Fibroblast of mammary gland (primary cell): ENCODE measurements at regions not wholly inside any gene's neighbourhood (a gene's known extent, or its start where the extent isn't known, plus 50 kb on each side); places are given as distances from the start of the nearest gene placed in this dataset.
"Not testable (repeated sequence)": the region's sequence is repeated elsewhere in the genome, so short reads cannot be mapped to it uniquely, and the experiment has no call there.

ENCODE experiments used
- DNase-seq: peaks from one replicate; pipeline ENCODE4 v3.0.0-alpha.2; 2010; ENCODE audit warnings: low read depth
- H3K4me3 ChIP-seq: 2 replicates; pipeline ENCODE4 v1.5.1; 2011; ENCODE audit warnings: low read depth, mild to moderate bottlenecking, low read length, moderate library complexity; ENCODE audit not compliant: control insufficient read depth
- TF ChIP-seq, protein P1 (sequence below): conservative IDR thresholded peaks from 2 replicates; pipeline ENCODE4 v1.5.1; 2011; ENCODE audit warnings: low read depth, low read length, inconsistent platforms; ENCODE audit not compliant: control insufficient read depth, insufficient read depth

DNA sequence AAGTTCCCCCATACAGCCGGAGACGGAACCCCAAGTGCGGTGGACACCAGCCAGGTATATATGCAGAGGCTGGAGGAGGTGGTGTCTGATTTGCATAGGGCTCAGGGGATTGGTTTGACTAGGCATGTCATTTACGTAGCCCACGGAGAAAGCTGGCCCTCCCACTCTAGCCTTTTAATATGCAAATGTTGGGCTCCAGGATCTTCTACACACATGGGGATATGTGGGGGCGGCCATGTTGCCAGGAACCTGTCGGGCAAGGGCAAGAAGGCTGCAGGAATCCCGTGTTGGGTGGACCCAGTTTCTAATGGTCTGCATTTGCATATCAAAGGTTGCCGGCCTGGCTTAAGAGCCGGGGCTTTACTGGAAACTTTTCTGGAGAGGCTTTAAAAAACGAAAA lies 57.4 kb downstream of the FTHL17 start:
- DNase-seq, H3K4me3 ChIP-seq: not testable (repeated sequence)

GRCh38 chrX:31012509-31013025 lies 59.3 kb downstream of the FTHL17 start:
- TF ChIP-seq, protein P1, sequence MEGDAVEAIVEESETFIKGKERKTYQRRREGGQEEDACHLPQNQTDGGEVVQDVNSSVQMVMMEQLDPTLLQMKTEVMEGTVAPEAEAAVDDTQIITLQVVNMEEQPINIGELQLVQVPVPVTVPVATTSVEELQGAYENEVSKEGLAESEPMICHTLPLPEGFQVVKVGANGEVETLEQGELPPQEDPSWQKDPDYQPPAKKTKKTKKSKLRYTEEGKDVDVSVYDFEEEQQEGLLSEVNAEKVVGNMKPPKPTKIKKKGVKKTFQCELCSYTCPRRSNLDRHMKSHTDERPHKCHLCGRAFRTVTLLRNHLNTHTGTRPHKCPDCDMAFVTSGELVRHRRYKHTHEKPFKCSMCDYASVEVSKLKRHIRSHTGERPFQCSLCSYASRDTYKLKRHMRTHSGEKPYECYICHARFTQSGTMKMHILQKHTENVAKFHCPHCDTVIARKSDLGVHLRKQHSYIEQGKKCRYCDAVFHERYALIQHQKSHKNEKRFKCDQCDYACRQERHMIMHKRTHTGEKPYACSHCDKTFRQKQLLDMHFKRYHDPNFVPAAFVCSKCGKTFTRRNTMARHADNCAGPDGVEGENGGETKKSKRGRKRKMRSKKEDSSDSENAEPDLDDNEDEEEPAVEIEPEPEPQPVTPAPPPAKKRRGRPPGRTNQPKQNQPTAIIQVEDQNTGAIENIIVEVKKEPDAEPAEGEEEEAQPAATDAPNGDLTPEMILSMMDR: no peak

DNA sequence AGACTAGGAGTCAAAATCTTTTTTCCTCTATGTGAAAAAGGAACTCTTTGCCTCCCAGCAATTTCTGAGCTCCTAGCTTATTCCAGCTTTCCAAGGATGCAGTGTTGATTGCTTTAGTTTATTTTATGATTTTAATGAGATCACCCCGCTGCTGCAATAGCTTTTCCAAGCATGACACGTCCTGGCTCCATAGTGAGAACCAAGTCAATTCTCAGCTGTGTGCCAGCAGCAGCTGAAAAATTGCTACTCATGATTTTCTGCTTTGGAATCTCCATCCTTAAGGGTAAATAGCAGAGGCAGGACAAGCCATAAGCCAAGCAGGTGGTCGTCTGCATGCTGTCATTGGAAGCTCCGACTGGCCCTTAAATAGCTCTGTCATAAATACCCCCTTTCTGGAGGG lies 64.5 kb downstream of the FTHL17 start:
- TF ChIP-seq, protein P1: no peak
- no peak overlapping the region for H3K4me3 ChIP-seq
- DNase-seq: no peak

More at GRCh38 chrX:31012509-31013025, 59.3 kb downstream of the FTHL17 start:
- H3K4me3 ChIP-seq: no peak overlapping the region
- DNase-seq: no peak

- no peak for DNase-seq
- TF ChIP-seq, protein P1: no peak
- H3K4me3 ChIP-seq: no peak overlapping the region
Measured at GRCh38 chrX:31006027-31006426, 65.8 kb downstream of the FTHL17 start.

DNA sequence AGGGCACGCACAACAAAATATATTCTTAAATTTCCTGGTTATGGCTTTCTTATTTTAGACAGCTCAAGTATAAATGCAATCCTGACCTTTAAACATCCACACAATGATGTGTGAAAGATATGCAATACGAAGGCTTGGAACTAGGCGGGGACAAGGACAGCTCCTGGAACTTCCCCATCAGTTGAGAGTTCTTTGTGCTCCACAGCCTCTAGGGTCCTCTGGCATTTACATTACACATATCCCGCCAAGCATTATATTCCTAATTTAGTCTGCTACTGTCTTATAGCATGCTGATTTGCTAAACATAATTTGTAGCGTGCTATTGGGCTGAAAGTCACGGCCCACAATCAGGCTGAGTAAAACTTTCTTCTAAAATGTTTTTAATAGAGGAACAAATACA lies 74.4 kb downstream of the FTHL17 start:
- H3K4me3 ChIP-seq: no peak overlapping the region
- TF ChIP-seq, protein P1: no peak
- DNase-seq: no peak

GRCh38 chrX:30995705-30996104 lies 76.1 kb downstream of the FTHL17 start:
- TF ChIP-seq, protein P1: no peak
- H3K4me3 ChIP-seq: no peak overlapping the region
- no peak for DNase-seq

DNA sequence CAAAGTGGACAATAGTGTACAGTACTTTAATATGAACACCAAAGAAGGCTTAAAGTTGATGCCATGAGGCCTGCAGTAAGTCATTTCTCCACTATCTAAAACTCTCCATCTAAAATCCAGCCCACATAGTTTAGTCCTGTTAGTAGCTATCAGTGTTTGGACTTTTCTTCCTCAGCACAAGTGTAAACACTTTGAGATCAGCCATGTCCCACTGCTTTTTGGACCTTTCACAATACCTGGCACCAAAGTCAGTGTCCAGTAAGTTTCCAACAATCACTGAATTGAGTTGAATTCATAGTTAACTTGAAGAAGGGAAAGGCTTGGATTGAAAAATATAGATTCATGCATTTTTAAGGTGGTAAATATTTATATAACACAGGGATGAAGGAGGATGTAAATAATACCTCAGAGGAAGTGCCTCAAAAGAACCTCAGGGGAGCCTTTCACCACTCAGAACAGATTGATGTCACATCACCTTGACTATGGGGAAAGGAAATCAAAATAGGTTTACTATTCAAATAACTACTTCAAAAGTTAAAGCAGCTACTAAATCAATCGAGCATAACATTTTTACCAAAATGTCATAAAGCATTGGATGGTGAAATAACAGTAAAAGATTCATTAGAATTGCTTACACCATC lies 76.7 kb downstream of the FTHL17 start:
- TF ChIP-seq, protein P1: no peak
- no peak overlapping the region for H3K4me3 ChIP-seq
- DNase-seq: no peak

- H3K4me3 ChIP-seq, DNase-seq: not testable (repeated sequence)
Measured at GRCh38 chrX:30994018-30994417, 77.8 kb downstream of the FTHL17 start.
